HCT116 (cell line): ENCODE measurements at regions not wholly inside any gene's neighbourhood (a gene's known extent, or its start where the extent isn't known, plus 50 kb on each side); places are given as distances from the start of the nearest gene placed in this dataset.

Experiments
- ATF3 ChIP-seq: IDR thresholded peaks from 2 replicates; pipeline ENCODE4 v1.6.1; 2012
- CTCF ChIP-seq, 3 experiments: fragments of 200-600 bp in 1 of 3; sonication (generic) in 1 of 3; IDR thresholded peaks in 2 of 3; conservative IDR thresholded peaks in 1 of 3; 2 replicates each; pipeline ENCODE4 v1.5.1; 2012 to 2017; ENCODE audit warnings: low read depth in 2 of 3, low read length in 2 of 3, antibody characterized with exemption in 1 of 3, borderline replicate concordance in 1 of 3, control low read depth in 1 of 3, mild to moderate bottlenecking in 1 of 3, mixed read lengths in 1 of 3, mixed run types in 1 of 3, moderate library complexity in 1 of 3; ENCODE audit not compliant: insufficient read depth in 1 of 3
- MAX ChIP-seq: IDR thresholded peaks from 2 replicates; pipeline ENCODE4 v1.6.1; 2012
- POLR2A ChIP-seq: IDR thresholded peaks from 2 replicates; pipeline ENCODE4 v1.7.0; 2011; ENCODE audit warnings: borderline replicate concordance; ENCODE audit not compliant: insufficient read depth, insufficient read length; ENCODE audit errors: extremely low read depth
- POLR2AphosphoS5 ChIP-seq: IDR thresholded peaks from 2 replicates; pipeline ENCODE4 v1.6.1; 2011; ENCODE audit warnings: mild to moderate bottlenecking, low read depth, low read length, moderate library complexity
- SIN3A ChIP-seq: IDR thresholded peaks from 2 replicates; pipeline ENCODE4 v1.6.1; 2012; ENCODE audit warnings: low read depth
- TCF7L2 ChIP-seq: IDR thresholded peaks from 2 replicates; pipeline ENCODE4 v1.7.0; 2011; ENCODE audit warnings: borderline replicate concordance, inconsistent platforms; ENCODE audit not compliant: insufficient read depth, insufficient read length; ENCODE audit errors: extremely low read depth
- YY1 ChIP-seq: IDR thresholded peaks from 2 replicates; pipeline ENCODE4 v1.6.1; 2011; ENCODE audit warnings: low read length, low read depth, moderate library complexity, mild to moderate bottlenecking; ENCODE audit not compliant: insufficient replicate concordance; ENCODE audit errors: extremely low read depth
- ZFX ChIP-seq: fragments of 450-650 bp; IDR thresholded peaks from 2 replicates; pipeline ENCODE4 v1.6.1; 2017

- TF ChIP-seq ATF3 (no peak), CTCF (IDR thresholded peaks at IDR 0.05 in 2 of 3, conservative IDR thresholded peaks at IDR 0.05 in 1 of 3; ENCODE audit: borderline replicate concordance in 1 of 3, insufficient read depth in 1 of 3, low read depth in 2 of 3, low read length in 2 of 3) (no peak), SIN3A (no peak), TCF7L2 (no peak), YY1 (no peak), POLR2AphosphoS5 (no peak), POLR2A (no peak), MAX (no peak), ZFX (no peak)
Measured at GRCh38 chr13:76707360-76707759, 178.8 kb downstream of the KCTD12 start.
